Fibroblast of lung (primary cell): ENCODE measurements at regions not wholly inside any gene's neighbourhood (a gene's known extent, or its start where the extent isn't known, plus 50 kb on each side); places are given as distances from the start of the nearest gene placed in this dataset.

Experiments used
- EZH2 ChIP-seq: IDR thresholded peaks from 2 replicates; pipeline ENCODE4 v1.5.1; 2012; ENCODE audit warnings: low read length, control low read depth, mild to moderate bottlenecking; ENCODE audit errors: missing control alignments
- TF ChIP-seq, protein P1 (sequence below), 2 donors: IDR thresholded peaks in 1 of 2; conservative IDR thresholded peaks in 1 of 2; 1 replicate in 1 of 2; 2 replicates in 1 of 2; pipeline ENCODE4 v1.5.1; 2011 to 2012; ENCODE audit warnings: low read length in 2 of 2, control low read depth in 1 of 2, inconsistent platforms in 1 of 2, low read depth in 1 of 2, mild to moderate bottlenecking in 1 of 2

- TF ChIP-seq, protein P1, sequence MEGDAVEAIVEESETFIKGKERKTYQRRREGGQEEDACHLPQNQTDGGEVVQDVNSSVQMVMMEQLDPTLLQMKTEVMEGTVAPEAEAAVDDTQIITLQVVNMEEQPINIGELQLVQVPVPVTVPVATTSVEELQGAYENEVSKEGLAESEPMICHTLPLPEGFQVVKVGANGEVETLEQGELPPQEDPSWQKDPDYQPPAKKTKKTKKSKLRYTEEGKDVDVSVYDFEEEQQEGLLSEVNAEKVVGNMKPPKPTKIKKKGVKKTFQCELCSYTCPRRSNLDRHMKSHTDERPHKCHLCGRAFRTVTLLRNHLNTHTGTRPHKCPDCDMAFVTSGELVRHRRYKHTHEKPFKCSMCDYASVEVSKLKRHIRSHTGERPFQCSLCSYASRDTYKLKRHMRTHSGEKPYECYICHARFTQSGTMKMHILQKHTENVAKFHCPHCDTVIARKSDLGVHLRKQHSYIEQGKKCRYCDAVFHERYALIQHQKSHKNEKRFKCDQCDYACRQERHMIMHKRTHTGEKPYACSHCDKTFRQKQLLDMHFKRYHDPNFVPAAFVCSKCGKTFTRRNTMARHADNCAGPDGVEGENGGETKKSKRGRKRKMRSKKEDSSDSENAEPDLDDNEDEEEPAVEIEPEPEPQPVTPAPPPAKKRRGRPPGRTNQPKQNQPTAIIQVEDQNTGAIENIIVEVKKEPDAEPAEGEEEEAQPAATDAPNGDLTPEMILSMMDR (conservative IDR thresholded peaks at IDR 0.05 in 1 of 2, IDR thresholded peaks at IDR 0.05 in 1 of 2; ENCODE audit: low read depth in 1 of 2, low read length in 2 of 2): no peak
- no peak for TF ChIP-seq EZH2
These were observed 138.4 kb upstream of the STX18 start for GRCh38 chr4:4680243-4680642.
